CD8-positive, alpha-beta memory T cell (primary cell): ENCODE measurements at regions not wholly inside any gene's neighbourhood (a gene's known extent, or its start where the extent isn't known, plus 50 kb on each side); places are given as distances from the start of the nearest gene placed in this dataset.
"Not testable (repeated sequence)": the region's sequence is repeated elsewhere in the genome, so short reads cannot be mapped to it uniquely, and the experiment has no call there.

Experiments
- CTCF ChIA-PET: fragments of 350-600 bp; sonication (Branson Sonifier 250); formaldehyde crosslinking; loops from one replicate; lab custom pipeline; 2021; ENCODE audit warnings: antibody characterized with exemption; lab: Charles Lee
- POLR2A ChIA-PET: fragments of 350-600 bp; sonication (Branson Sonifier 250); formaldehyde crosslinking; loops from one replicate; lab custom pipeline; 2021; ENCODE audit warnings: antibody characterized with exemption; lab: Charles Lee
- DNase-seq, 5 donors: peaks; one replicate each; pipeline versions ENCODE4 v3.0.0 to v3.0.0-alpha.2; 2020 to 2022; ENCODE audit warnings: mixed read lengths in 1 of 5
- H3K27ac ChIP-seq: one replicate; pipeline ENCODE4 v1.7.0; 2013; ENCODE audit warnings: low read depth, mild to moderate bottlenecking, low read length, moderate library complexity
- H3K27me3 ChIP-seq: 2 replicates; pipeline ENCODE4 v1.7.0; 2013; ENCODE audit warnings: low read length, mild to moderate bottlenecking; ENCODE audit not compliant: insufficient read depth, poor library complexity, severe bottlenecking
- H3K36me3 ChIP-seq: 2 replicates; pipeline ENCODE4 v1.7.0; 2013; ENCODE audit warnings: mild to moderate bottlenecking, low read length, moderate library complexity; ENCODE audit not compliant: insufficient read depth
- H3K4me1 ChIP-seq: 2 replicates; pipeline ENCODE4 v1.7.0; 2013; ENCODE audit warnings: mild to moderate bottlenecking, low read length, moderate library complexity; ENCODE audit not compliant: insufficient read depth
- H3K4me3 ChIP-seq: 2 replicates; pipeline ENCODE4 v1.7.0; 2013; ENCODE audit warnings: mild to moderate bottlenecking, low read length
- H3K9me3 ChIP-seq: 2 replicates; pipeline ENCODE4 v1.7.0; 2013; ENCODE audit warnings: mild to moderate bottlenecking, low read length
- H3K27ac Mint-ChIP-seq, 8 donors: one replicate each; pipeline ENCODE4 v1.8.0; 2020 to 2021; ENCODE audit warnings: mixed read lengths in 8 of 8, mild to moderate bottlenecking in 6 of 8, inconsistent platforms in 3 of 8, moderate library complexity in 3 of 8
- H3K27me3 Mint-ChIP-seq, 2 donors: one replicate each; pipeline ENCODE4 v1.8.0; 2020 to 2021; ENCODE audit warnings: mixed read lengths in 2 of 2, mild to moderate bottlenecking in 1 of 2, moderate library complexity in 1 of 2
- H3K36me3 Mint-ChIP-seq, 3 donors: one replicate each; pipeline ENCODE4 v1.8.0; 2020 to 2021; ENCODE audit warnings: mixed read lengths in 3 of 3, inconsistent platforms in 1 of 3, mild to moderate bottlenecking in 1 of 3
- H3K4me1 Mint-ChIP-seq, 3 donors: one replicate each; pipeline ENCODE4 v1.8.0; 2020 to 2021; ENCODE audit warnings: mixed read lengths in 3 of 3, inconsistent platforms in 1 of 3, mild to moderate bottlenecking in 1 of 3
- H3K4me3 Mint-ChIP-seq, 7 donors: one replicate each; pipeline ENCODE4 v1.8.0; 2020 to 2021; ENCODE audit warnings: mixed read lengths in 7 of 7, mild to moderate bottlenecking in 6 of 7, moderate library complexity in 4 of 7, inconsistent platforms in 2 of 7
- H3K9me3 Mint-ChIP-seq, 5 donors: one replicate each; pipeline ENCODE4 v1.8.0; 2020 to 2022; ENCODE audit warnings: mixed read lengths in 5 of 5, mild to moderate bottlenecking in 3 of 5, moderate library complexity in 2 of 5, inconsistent platforms in 1 of 5

GRCh38 chr12:123056053-123056452 is 75.6 kb downstream of the ARL6IP4 start:
- peak overlapping the region in 2 of 8 donors; percentile 45 to 56 for H3K27ac Mint-ChIP-seq
- no peak for DNase-seq
- H3K4me1 ChIP-seq, result no peaks in the 10 kb centered on the region
- no peak overlapping the region for H3K4me3 Mint-ChIP-seq
- CTCF ChIA-PET, result no interaction called here
- H3K27me3 ChIP-seq, result no peaks in the 10 kb centered on the region
- no peak overlapping the region for H3K4me3 ChIP-seq
- H3K9me3 ChIP-seq, result no peaks in the 10 kb centered on the region
- H3K36me3 ChIP-seq, result no peaks in the 10 kb centered on the region
- H3K36me3 Mint-ChIP-seq, result peaks cover 3 to 5% (median 4%) of the 10 kb centered on the region in 3 donors
- no peaks in the 10 kb centered on the region for H3K27me3 Mint-ChIP-seq
- no peak overlapping the region for H3K27ac ChIP-seq
- H3K9me3 Mint-ChIP-seq, result no peaks in the 10 kb centered on the region
- POLR2A ChIA-PET, result no interaction called here
- peaks cover 0 to 3% (median 1%) of the 10 kb centered on the region in 3 donors for H3K4me1 Mint-ChIP-seq

GRCh38 chr12:123055281-123055766 is 74.8 kb downstream of the ARL6IP4 start:
- POLR2A ChIA-PET, result no interaction called here

GRCh38 chr12:123054371-123054770 is 73.9 kb downstream of the ARL6IP4 start:
- DNase-seq, result no peak
- no peaks in the 10 kb centered on the region for H3K9me3 Mint-ChIP-seq
- Histone ChIP-seq H3K36me3 (no peaks in the 10 kb centered on the region), H3K27me3 (no peaks in the 10 kb centered on the region), H3K27ac (no peak overlapping the region), H3K9me3 (no peaks in the 10 kb centered on the region), H3K4me1 (no peaks in the 10 kb centered on the region), H3K4me3 (no peak overlapping the region)
- H3K4me1 Mint-ChIP-seq, result peaks cover 0 to under 1% (median 0%) of the 10 kb centered on the region in 3 donors
- peaks cover 3 to 5% (median 3%) of the 10 kb centered on the region in 3 donors for H3K36me3 Mint-ChIP-seq
- peaks cover 0 to 2% of the 10 kb centered on the region in 2 donors for H3K27me3 Mint-ChIP-seq
- ChIA-PET CTCF (interaction anchor here (1.5 kb wide), 1 partner anchor 11 kb away, joined by 4 read pairs; no protein-coding TSS in a partner anchor), POLR2A (no interaction called here)
- H3K27ac Mint-ChIP-seq, result no peak overlapping the region
- no peak overlapping the region for H3K4me3 Mint-ChIP-seq

More at GRCh38 chr12:123055281-123055766, 74.8 kb downstream of the ARL6IP4 start:
- H3K4me3 ChIP-seq, result no peak overlapping the region
- no peaks in the 10 kb centered on the region for H3K4me1 ChIP-seq
- DNase-seq, result no peak
- Mint-ChIP-seq H3K27me3 (no peaks in the 10 kb centered on the region), H3K4me1 (peaks cover 0 to 1% (median 0%) of the 10 kb centered on the region in 3 donors), H3K4me3 (no peak overlapping the region), H3K9me3 (no peaks in the 10 kb centered on the region), H3K27ac (no peak overlapping the region), H3K36me3 (peaks cover 3 to 5% (median 3%) of the 10 kb centered on the region in 3 donors)
- no peak overlapping the region for H3K27ac ChIP-seq
- no peaks in the 10 kb centered on the region for H3K27me3 ChIP-seq
- CTCF ChIA-PET, result no interaction called here
- no peaks in the 10 kb centered on the region for H3K9me3 ChIP-seq
- H3K36me3 ChIP-seq, result no peaks in the 10 kb centered on the region

GRCh38 chr12:123051556-123051955 is 71.1 kb downstream of the ARL6IP4 start:
- no peaks in the 10 kb centered on the region for H3K27me3 ChIP-seq
- H3K27ac Mint-ChIP-seq, result peak overlapping the region in 1 of 8 donors; percentile 43
- H3K36me3 ChIP-seq, result no peaks in the 10 kb centered on the region
- H3K4me1 ChIP-seq, result no peaks in the 10 kb centered on the region
- CTCF ChIA-PET, result no interaction called here
- POLR2A ChIA-PET, result no interaction called here
- no peaks in the 10 kb centered on the region for H3K9me3 ChIP-seq
- H3K4me3 ChIP-seq, result no peak overlapping the region
- no peak overlapping the region for H3K4me3 Mint-ChIP-seq
- H3K4me1 Mint-ChIP-seq, result no peaks in the 10 kb centered on the region
- H3K27ac ChIP-seq, result no peak overlapping the region
- peaks cover 0 to 5% (median 3%) of the 10 kb centered on the region in 3 donors for H3K36me3 Mint-ChIP-seq
- DNase-seq, result no peak
- H3K9me3 Mint-ChIP-seq, result no peaks in the 10 kb centered on the region
- H3K27me3 Mint-ChIP-seq, result peaks cover 0 to 2% of the 10 kb centered on the region in 2 donors

GRCh38 chr12:123050913-123051312 is 70.4 kb downstream of the ARL6IP4 start:
- ChIA-PET CTCF (no interaction called here), POLR2A (no interaction called here)
- no peaks in the 10 kb centered on the region for H3K9me3 ChIP-seq
- H3K27me3 Mint-ChIP-seq, result peaks cover 0 to 2% of the 10 kb centered on the region in 2 donors
- peak overlapping the region in 2 of 8 donors; percentile 38 to 48 for H3K27ac Mint-ChIP-seq
- H3K27me3 ChIP-seq, result no peaks in the 10 kb centered on the region
- no peak for DNase-seq
- no peaks in the 10 kb centered on the region for H3K4me1 Mint-ChIP-seq
- no peaks in the 10 kb centered on the region for H3K36me3 ChIP-seq
- H3K4me1 ChIP-seq, result no peaks in the 10 kb centered on the region
- H3K4me3 Mint-ChIP-seq, result no peak overlapping the region
- no peak overlapping the region for H3K4me3 ChIP-seq
- peaks cover 0 to 5% (median 3%) of the 10 kb centered on the region in 3 donors for H3K36me3 Mint-ChIP-seq
- H3K27ac ChIP-seq, result no peak overlapping the region
- no peaks in the 10 kb centered on the region for H3K9me3 Mint-ChIP-seq

- H3K9me3 ChIP-seq, result no peaks in the 10 kb centered on the region
- Mint-ChIP-seq H3K27ac (peak overlapping the region in 3 of 8 donors; percentile 38 to 57 (median 48)), H3K9me3 (no peaks in the 10 kb centered on the region), H3K27me3 (peaks cover 0 to 2% of the 10 kb centered on the region in 2 donors), H3K4me3 (no peak overlapping the region), H3K36me3 (peaks cover 0 to under 1% (median 0%) of the 10 kb centered on the region in 3 donors), H3K4me1 (no peaks in the 10 kb centered on the region)
- H3K27ac ChIP-seq, result no peak overlapping the region
- ChIA-PET CTCF (no interaction called here), POLR2A (no interaction called here)
- no peak overlapping the region for H3K4me3 ChIP-seq
- H3K36me3 ChIP-seq, result no peaks in the 10 kb centered on the region
- no peak for DNase-seq
- H3K27me3 ChIP-seq, result no peaks in the 10 kb centered on the region
- no peaks in the 10 kb centered on the region for H3K4me1 ChIP-seq
Observed at GRCh38 chr12:123050331-123050831, 69.9 kb downstream of the ARL6IP4 start.

GRCh38 chr12:123049398-123050240 is 69.1 kb downstream of the ARL6IP4 start:
- Mint-ChIP-seq H3K27me3 (peaks cover 0 to 5% of the 10 kb centered on the region in 2 donors), H3K4me1 (peaks cover 6 to 8% (median 7%) of the 10 kb centered on the region in 3 donors), H3K27ac (peak overlapping the region in 1 of 8 donors; percentile 68), H3K9me3 (no peaks in the 10 kb centered on the region), H3K4me3 (no peak overlapping the region), H3K36me3 (no peaks in the 10 kb centered on the region)
- Histone ChIP-seq H3K9me3 (no peaks in the 10 kb centered on the region), H3K36me3 (no peaks in the 10 kb centered on the region), H3K27ac (no peak overlapping the region), H3K4me1 (no peaks in the 10 kb centered on the region), H3K4me3 (no peak overlapping the region), H3K27me3 (no peaks in the 10 kb centered on the region)
- DNase-seq, result no peak
- ChIA-PET POLR2A (no interaction called here), CTCF (no interaction called here)

GRCh38 chr12:123047892-123048291 is 67.4 kb downstream of the ARL6IP4 start:
- CTCF ChIA-PET, H3K27ac ChIP-seq, H3K27me3 Mint-ChIP-seq, H3K4me3 ChIP-seq, H3K9me3 ChIP-seq, H3K27me3 ChIP-seq, H3K4me3 Mint-ChIP-seq, POLR2A ChIA-PET, DNase-seq, H3K36me3 Mint-ChIP-seq, H3K36me3 ChIP-seq, H3K9me3 Mint-ChIP-seq: not testable (repeated sequence)
- H3K4me1 Mint-ChIP-seq, result peaks cover 21 to 25% (median 24%) of the 10 kb centered on the region in 3 donors
- peaks cover 16% of the 10 kb centered on the region for H3K4me1 ChIP-seq
- H3K27ac Mint-ChIP-seq, result peak overlapping the region in 2 of 8 donors; percentile 22 to 26
